CD4-positive, alpha-beta T cell (primary cell): ENCODE measurements at regions not wholly inside any gene's neighbourhood (a gene's known extent, or its start where the extent isn't known, plus 50 kb on each side); places are given as distances from the start of the nearest gene placed in this dataset.

ENCODE experiments used
- ATAC-seq: fragments of 200-7000 bp; cut with Tn5 transposase; one replicate; pipeline ENCODE4 v1.10.0; 2022; ENCODE audit warnings: mild to moderate bottlenecking; ENCODE audit not compliant: poor library complexity
- CTCF ChIA-PET: fragments of 350-600 bp; sonication (Branson Sonifier 250); formaldehyde crosslinking; loops from one replicate; lab custom pipeline; 2021; ENCODE audit warnings: antibody characterized with exemption, inconsistent platforms; lab: Charles Lee
- POLR2A ChIA-PET: fragments of 350-600 bp; sonication (Branson Sonifier 250); formaldehyde crosslinking; loops from one replicate; lab custom pipeline; 2021; ENCODE audit warnings: antibody characterized with exemption, inconsistent platforms; lab: Charles Lee
- DNase-seq, 14 experiments: peaks; one replicate each; pipeline ENCODE4 v3.0.0-alpha.2; 2013 to 2020; ENCODE audit warnings: mixed read lengths in 2 of 14
- H3K27ac ChIP-seq, 2 donors: one replicate each; pipeline versions ENCODE4 v1.5.1 to v1.7.0; 2013; ENCODE audit warnings: low read length in 2 of 2, low read depth in 1 of 2, mild to moderate bottlenecking in 1 of 2
- H3K27me3 ChIP-seq, 2 experiments: 1 replicate in 1 of 2; 2 replicates in 1 of 2; pipeline versions ENCODE4 v1.6.1 to v1.7.0; 2013; ENCODE audit warnings: low read length in 2 of 2, control low read depth in 1 of 2, mild to moderate bottlenecking in 1 of 2, moderate library complexity in 1 of 2; ENCODE audit not compliant: insufficient read depth in 2 of 2, control insufficient read depth in 1 of 2
- H3K36me3 ChIP-seq: one replicate; pipeline ENCODE4 v1.6.1; 2013; ENCODE audit warnings: low read length, control low read depth; ENCODE audit not compliant: insufficient read depth
- H3K4me1 ChIP-seq: one replicate; pipeline ENCODE4 v1.6.1; 2013; ENCODE audit warnings: low read length, control low read depth; ENCODE audit not compliant: insufficient read depth
- H3K4me3 ChIP-seq: one replicate; pipeline ENCODE4 v1.5.1; 2013; ENCODE audit warnings: mild to moderate bottlenecking, low read length, moderate library complexity
- H3K9me3 ChIP-seq, 2 experiments: 1 replicate in 1 of 2; 2 replicates in 1 of 2; pipeline versions ENCODE4 v1.6.1 to v1.7.0; 2013; ENCODE audit warnings: low read length in 2 of 2, mild to moderate bottlenecking in 2 of 2, control low read depth in 1 of 2, moderate library complexity in 1 of 2; ENCODE audit not compliant: control insufficient read depth in 1 of 2, insufficient read depth in 1 of 2
- H3K27ac Mint-ChIP-seq: one replicate; pipeline ENCODE4 v1.8.0; 2020; ENCODE audit warnings: mixed read lengths
- H3K27me3 Mint-ChIP-seq: one replicate; pipeline ENCODE4 v1.8.0; 2021; ENCODE audit warnings: mixed read lengths
- H3K36me3 Mint-ChIP-seq: one replicate; pipeline ENCODE4 v1.8.0; 2021; ENCODE audit warnings: low read depth, mixed read lengths
- H3K4me1 Mint-ChIP-seq: one replicate; pipeline ENCODE4 v1.8.0; 2021; ENCODE audit warnings: low read depth, mixed read lengths
- H3K4me3 Mint-ChIP-seq: one replicate; pipeline ENCODE4 v1.8.0; 2020; ENCODE audit warnings: mild to moderate bottlenecking, mixed read lengths
- H3K9me3 Mint-ChIP-seq: one replicate; pipeline ENCODE4 v1.8.0; 2020; ENCODE audit warnings: mixed read lengths
- intact Hi-C, 2 experiments: fragments of 100-400 bp; cut with DNase I in 1 of 2; cut with micrococcal nuclease in 1 of 2; formaldehyde crosslinking; loops; one replicate each; pipeline versions ENCODE4 v1.15.1 to v1.9.0; 2023 to 2025; cut with DNase I, micrococcal nuclease
- TF ChIP-seq, protein P1 (sequence below): fragments of 200-600 bp; IDR thresholded peaks from one replicate; pipeline ENCODE4 v1.8.0; 2022; ENCODE audit warnings: antibody characterized with exemption, mild to moderate bottlenecking

DNA sequence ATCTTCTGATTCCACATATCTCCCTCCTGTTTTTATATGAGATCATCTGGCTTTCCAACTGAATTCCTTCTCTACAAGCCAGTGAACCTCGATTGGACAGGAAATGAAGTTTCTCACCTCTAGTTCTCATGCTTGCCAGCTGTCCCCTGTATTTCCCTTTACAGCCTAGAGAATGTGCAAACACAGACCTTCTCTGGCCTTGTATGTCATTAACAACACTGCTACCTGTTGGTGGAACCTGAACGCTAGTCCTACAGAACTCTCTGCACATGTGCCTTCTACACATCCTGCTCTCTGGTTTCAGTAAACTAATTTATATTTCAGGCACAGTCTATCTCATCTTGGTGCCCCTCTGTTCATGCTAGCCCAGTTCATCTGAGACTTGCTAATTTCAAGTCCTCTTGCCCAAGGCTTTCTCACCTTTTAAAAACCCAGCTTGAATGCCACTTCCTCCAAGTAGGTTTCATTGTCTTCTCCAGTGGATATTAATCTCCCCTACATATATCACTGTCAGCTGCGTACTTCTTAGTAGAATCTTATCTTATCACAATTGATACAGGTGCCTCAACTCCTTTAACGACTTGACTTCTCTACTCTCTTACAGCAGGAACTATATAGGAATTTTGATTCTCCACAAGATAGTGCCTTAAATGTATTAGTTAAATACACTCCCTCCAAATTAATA lies 549.9 kb downstream of the PLPP3 start:
- no peak overlapping the region for H3K4me3 Mint-ChIP-seq
- no peaks in the 10 kb centered on the region for H3K36me3 ChIP-seq
- no peak overlapping the region for H3K4me3 ChIP-seq
- DNase-seq: no peak
- peaks cover 3% of the 10 kb centered on the region for H3K9me3 Mint-ChIP-seq
- H3K36me3 Mint-ChIP-seq: no peaks in the 10 kb centered on the region
- intact Hi-C loops: no loop called here
- TF ChIP-seq, protein P1, sequence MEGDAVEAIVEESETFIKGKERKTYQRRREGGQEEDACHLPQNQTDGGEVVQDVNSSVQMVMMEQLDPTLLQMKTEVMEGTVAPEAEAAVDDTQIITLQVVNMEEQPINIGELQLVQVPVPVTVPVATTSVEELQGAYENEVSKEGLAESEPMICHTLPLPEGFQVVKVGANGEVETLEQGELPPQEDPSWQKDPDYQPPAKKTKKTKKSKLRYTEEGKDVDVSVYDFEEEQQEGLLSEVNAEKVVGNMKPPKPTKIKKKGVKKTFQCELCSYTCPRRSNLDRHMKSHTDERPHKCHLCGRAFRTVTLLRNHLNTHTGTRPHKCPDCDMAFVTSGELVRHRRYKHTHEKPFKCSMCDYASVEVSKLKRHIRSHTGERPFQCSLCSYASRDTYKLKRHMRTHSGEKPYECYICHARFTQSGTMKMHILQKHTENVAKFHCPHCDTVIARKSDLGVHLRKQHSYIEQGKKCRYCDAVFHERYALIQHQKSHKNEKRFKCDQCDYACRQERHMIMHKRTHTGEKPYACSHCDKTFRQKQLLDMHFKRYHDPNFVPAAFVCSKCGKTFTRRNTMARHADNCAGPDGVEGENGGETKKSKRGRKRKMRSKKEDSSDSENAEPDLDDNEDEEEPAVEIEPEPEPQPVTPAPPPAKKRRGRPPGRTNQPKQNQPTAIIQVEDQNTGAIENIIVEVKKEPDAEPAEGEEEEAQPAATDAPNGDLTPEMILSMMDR: no peak
- H3K4me1 ChIP-seq: no peaks in the 10 kb centered on the region
- no peak overlapping the region for H3K27ac ChIP-seq
- no peaks in the 10 kb centered on the region for H3K27me3 ChIP-seq
- ATAC-seq: no peak
- no peaks in the 10 kb centered on the region for H3K4me1 Mint-ChIP-seq
- ChIA-PET CTCF (no interaction called here), POLR2A (no interaction called here)
- no peak overlapping the region for H3K27ac Mint-ChIP-seq
- no peaks in the 10 kb centered on the region for H3K9me3 ChIP-seq
- no peaks in the 10 kb centered on the region for H3K27me3 Mint-ChIP-seq

DNA sequence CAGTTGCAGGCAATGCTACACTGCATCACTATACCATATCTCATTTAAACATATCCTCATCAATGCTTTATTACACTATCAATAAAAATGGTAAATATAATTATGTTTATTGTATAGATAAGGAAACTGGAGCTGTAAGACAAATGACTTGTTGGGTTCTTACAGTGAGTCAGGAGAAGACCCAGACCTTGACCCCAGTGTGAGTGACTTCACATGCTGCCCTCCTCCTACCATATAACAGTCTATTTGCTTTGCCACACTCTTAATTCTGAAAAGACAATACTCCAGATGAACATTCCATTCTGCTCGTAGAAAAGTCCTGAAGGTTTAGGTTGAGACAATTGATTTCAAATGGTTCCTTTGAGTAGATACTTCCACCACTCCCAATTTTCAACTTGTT lies 550.5 kb downstream of the PLPP3 start:
- H3K27ac Mint-ChIP-seq: no peak overlapping the region
- H3K4me3 ChIP-seq: no peak overlapping the region
- H3K4me1 ChIP-seq: no peaks in the 10 kb centered on the region
- DNase-seq (no peak), ATAC-seq (no peak)
- TF ChIP-seq, protein P1: no peak
- H3K4me1 Mint-ChIP-seq: no peaks in the 10 kb centered on the region
- ChIA-PET POLR2A (no interaction called here), CTCF (no interaction called here)
- no peaks in the 10 kb centered on the region for H3K36me3 Mint-ChIP-seq
- no peak overlapping the region for H3K27ac ChIP-seq
- no peaks in the 10 kb centered on the region for H3K9me3 ChIP-seq
- H3K27me3 ChIP-seq: no peaks in the 10 kb centered on the region
- peaks cover 3% of the 10 kb centered on the region for H3K9me3 Mint-ChIP-seq
- no peaks in the 10 kb centered on the region for H3K27me3 Mint-ChIP-seq
- intact Hi-C loops: no loop called here
- no peaks in the 10 kb centered on the region for H3K36me3 ChIP-seq
- H3K4me3 Mint-ChIP-seq: no peak overlapping the region

DNA sequence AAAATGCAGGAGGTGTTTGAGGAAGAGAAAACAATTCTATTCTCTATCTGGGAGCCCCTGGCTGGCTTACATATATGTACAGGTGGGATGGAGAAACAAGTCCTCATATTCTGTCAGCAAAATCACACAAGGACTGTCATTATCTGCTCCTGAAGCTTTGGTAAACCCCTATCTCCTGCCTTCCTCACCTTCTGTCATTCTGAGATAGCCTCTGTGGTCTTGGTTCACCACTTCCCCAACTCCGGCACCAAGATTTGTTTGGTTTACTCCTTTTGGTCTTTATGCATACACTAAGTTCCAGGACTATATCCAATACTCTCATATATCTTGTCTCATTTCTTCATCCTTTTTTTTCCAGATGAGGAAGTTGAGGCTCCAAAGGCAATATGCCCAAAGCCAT lies 551.1 kb downstream of the PLPP3 start:
- H3K9me3 ChIP-seq: no peaks in the 10 kb centered on the region
- intact Hi-C loops: no loop called here
- TF ChIP-seq, protein P1: no peak
- H3K36me3 ChIP-seq: no peaks in the 10 kb centered on the region
- H3K4me3 ChIP-seq: no peak overlapping the region
- no peak overlapping the region for H3K27ac ChIP-seq
- Mint-ChIP-seq H3K36me3 (no peaks in the 10 kb centered on the region), H3K4me1 (no peaks in the 10 kb centered on the region), H3K27ac (no peak overlapping the region), H3K27me3 (no peaks in the 10 kb centered on the region), H3K4me3 (no peak overlapping the region), H3K9me3 (peaks cover 3% of the 10 kb centered on the region)
- ATAC-seq (no peak), DNase-seq (no peak)
- ChIA-PET POLR2A (no interaction called here), CTCF (no interaction called here)
- no peaks in the 10 kb centered on the region for H3K4me1 ChIP-seq
- H3K27me3 ChIP-seq: no peaks in the 10 kb centered on the region
